WERI-Rb-1 (cell line): ENCODE measurements at regions not wholly inside any gene's neighbourhood (a gene's known extent, or its start where the extent isn't known, plus 50 kb on each side); places are given as distances from the start of the nearest gene placed in this dataset.
"Not testable (repeated sequence)": the region's sequence is repeated elsewhere in the genome, so short reads cannot be mapped to it uniquely, and the experiment has no call there.

Experiments used
- DNase-seq: peaks from one replicate; pipeline ENCODE4 v3.0.0-alpha.2; 2020
- H3K27ac ChIP-seq: fragments of 250-450 bp; sonication (Bioruptor Pico); 2 replicates; pipeline ENCODE4 v1.5.1; 2020; ENCODE audit warnings: mild to moderate bottlenecking, moderate library complexity
- H3K27me3 ChIP-seq: fragments of 250-450 bp; sonication (Bioruptor Pico); 2 replicates; pipeline ENCODE4 v1.5.1; 2021; ENCODE audit warnings: mild to moderate bottlenecking, low read depth, moderate library complexity; ENCODE audit not compliant: insufficient read depth, severe bottlenecking
- H3K36me3 ChIP-seq: fragments of 250-450 bp; sonication (Bioruptor Pico); 2 replicates; pipeline ENCODE4 v1.5.1; 2020; ENCODE audit warnings: mild to moderate bottlenecking, moderate library complexity
- H3K4me3 ChIP-seq: 2 replicates; pipeline ENCODE4 v1.5.1; 2011; ENCODE audit warnings: low read depth, mild to moderate bottlenecking, control low read depth, low read length
- H3K9me3 ChIP-seq: fragments of 250-450 bp; sonication (Bioruptor Pico); 2 replicates; pipeline ENCODE4 v1.5.1; 2021; ENCODE audit warnings: mild to moderate bottlenecking, moderate library complexity; ENCODE audit not compliant: severe bottlenecking
- CTCF ChIP-seq: IDR thresholded peaks from 2 replicates; pipeline ENCODE4 v1.5.1; 2011; ENCODE audit warnings: low read depth, mild to moderate bottlenecking, control low read depth, inconsistent platforms, low read length

DNA sequence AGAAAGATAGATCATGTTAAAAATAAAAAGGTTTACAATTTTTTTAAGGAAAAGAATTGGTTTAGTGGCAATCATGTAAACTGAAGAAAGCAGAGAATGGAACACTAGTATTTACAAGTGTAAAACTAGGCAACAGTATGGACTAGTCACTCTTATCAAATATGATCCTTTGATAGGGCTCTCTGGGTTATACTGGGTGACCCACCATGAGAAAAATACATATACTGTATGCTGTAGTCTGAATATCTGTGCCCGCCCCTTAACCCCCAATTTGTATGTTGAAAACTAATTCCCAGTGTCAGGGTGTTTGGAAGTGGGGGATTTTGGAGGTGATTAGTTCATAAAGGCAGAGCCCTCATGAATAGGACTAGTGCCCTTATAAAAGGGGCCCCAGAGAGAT is 236.8 kb upstream of the TARS1 start:
- H3K27me3 ChIP-seq = peaks cover 88% of the 10 kb centered on the region
- H3K9me3 ChIP-seq = peaks cover 2% of the 10 kb centered on the region
- H3K27ac ChIP-seq = no peak overlapping the region
- H3K4me3 ChIP-seq = no peak overlapping the region
- DNase-seq = no peak
- H3K36me3 ChIP-seq = no peaks in the 10 kb centered on the region
- TF ChIP-seq CTCF = no peak

DNA sequence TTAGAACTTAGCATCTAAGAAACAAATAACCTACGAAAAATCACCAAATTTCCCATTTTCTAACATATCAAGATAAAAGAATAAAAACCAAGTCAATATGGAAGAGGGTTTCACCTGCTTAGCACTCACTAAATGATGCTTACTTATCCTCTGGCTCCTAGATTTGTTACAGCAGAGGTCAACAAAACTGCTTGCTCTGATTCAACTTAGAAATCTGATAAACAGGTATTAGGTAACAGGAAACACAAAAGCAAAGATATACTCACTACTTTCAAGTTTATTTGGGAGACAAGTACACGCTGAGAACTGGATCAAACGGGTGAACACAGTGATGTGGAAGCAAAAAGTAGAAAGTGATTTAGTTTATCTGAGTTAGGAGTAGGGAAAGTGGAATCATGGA is 235.7 kb upstream of the TARS1 start:
- no peak overlapping the region for H3K27ac ChIP-seq
- no peaks in the 10 kb centered on the region for H3K36me3 ChIP-seq
- no peak for TF ChIP-seq CTCF
- DNase-seq = no peak
- peaks cover 2% of the 10 kb centered on the region for H3K9me3 ChIP-seq
- peaks cover 87% of the 10 kb centered on the region for H3K27me3 ChIP-seq
- no peak overlapping the region for H3K4me3 ChIP-seq

- no peak for TF ChIP-seq CTCF
- peaks cover 89% of the 10 kb centered on the region for H3K27me3 ChIP-seq
- H3K36me3 ChIP-seq = no peaks in the 10 kb centered on the region
- H3K4me3 ChIP-seq = no peak overlapping the region
- H3K27ac ChIP-seq = no peak overlapping the region
- no peak for DNase-seq
- H3K9me3 ChIP-seq = peaks cover 2% of the 10 kb centered on the region
Observed at GRCh38 chr5:33205727-33206410, 234.9 kb upstream of the TARS1 start.

GRCh38 chr5:33206962-33207506 is 233.7 kb upstream of the TARS1 start:
- Histone ChIP-seq H3K27ac (no peak overlapping the region), H3K4me3 (no peak overlapping the region), H3K9me3 (peaks cover 2% of the 10 kb centered on the region), H3K36me3 (no peaks in the 10 kb centered on the region), H3K27me3 (peaks cover 89% of the 10 kb centered on the region)
- TF ChIP-seq CTCF = no peak
- DNase-seq = no peak

DNA sequence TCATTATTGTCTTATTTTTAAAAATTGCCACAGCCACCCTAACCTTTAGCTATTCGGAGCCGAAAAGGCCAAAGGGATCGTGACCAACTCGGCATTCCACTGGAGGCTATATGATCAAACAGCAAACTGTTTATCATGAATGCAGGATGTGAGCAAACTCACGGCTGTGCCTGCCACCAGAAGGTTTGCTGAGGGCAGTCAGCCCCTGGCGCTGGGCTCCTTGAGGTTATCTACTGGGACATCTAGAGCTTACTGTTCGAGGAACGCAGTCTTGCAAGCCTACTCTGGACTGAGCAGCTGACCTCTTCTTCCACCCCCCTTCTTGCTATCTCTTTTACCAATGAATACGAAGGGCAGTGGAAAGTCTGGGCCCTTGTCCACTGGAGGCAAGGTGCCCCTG is 231.5 kb upstream of the TARS1 start:
- H3K36me3 ChIP-seq = no peaks in the 10 kb centered on the region
- H3K9me3 ChIP-seq = peaks cover 2% of the 10 kb centered on the region
- TF ChIP-seq CTCF = no peak
- peaks cover 84% of the 10 kb centered on the region for H3K27me3 ChIP-seq
- no peak overlapping the region for H3K4me3 ChIP-seq
- H3K27ac ChIP-seq = no peak overlapping the region
- DNase-seq = no peak

DNA sequence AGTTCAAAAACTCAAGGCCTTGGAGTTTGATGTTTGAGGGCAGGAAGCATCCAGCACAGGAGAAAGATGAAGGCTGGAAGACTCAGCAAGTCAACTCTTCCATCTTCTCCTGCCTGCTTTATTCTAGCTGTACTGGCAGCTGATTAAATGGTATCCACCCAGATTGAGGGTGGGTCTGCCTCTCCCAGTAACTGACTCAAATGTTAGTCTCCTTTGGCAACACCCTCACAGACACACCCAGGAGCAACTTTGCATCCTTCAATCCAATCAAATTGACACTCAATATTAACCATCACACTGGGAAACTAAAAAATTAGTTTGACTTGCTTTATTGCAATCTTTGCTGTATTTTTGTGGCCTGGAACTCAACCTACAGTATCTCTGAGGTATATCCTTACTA is 230.5 kb upstream of the TARS1 start:
- not testable (repeated sequence) for H3K4me3 ChIP-seq, H3K27ac ChIP-seq, H3K36me3 ChIP-seq, DNase-seq, H3K9me3 ChIP-seq
- peaks cover 82% of the 10 kb centered on the region for H3K27me3 ChIP-seq
